ENCODE measurements at regions not wholly inside any gene's neighbourhood (a gene's known extent, or its start where the extent isn't known, plus 50 kb on each side); places are given as distances from the start of the nearest gene placed in this dataset.

GRCh38 chr10:52542906-52543305 lies 228.8 kb downstream of the DKK1 start:
- TF ChIP-seq CTCF (IDR thresholded peaks at IDR 0.05; ENCODE audit: partially characterized antibody, unreplicated experiment): no peak
- H3K36me3 Mint-ChIP-seq (ENCODE audit: unreplicated experiment): no peaks in the 10 kb centered on the region
- H3K4me1 Mint-ChIP-seq (ENCODE audit: low read depth, unreplicated experiment): peaks cover 16% of the 10 kb centered on the region
- peaks cover 2% of the 10 kb centered on the region for H3K27me3 Mint-ChIP-seq (ENCODE audit: unreplicated experiment)
- H3K9me3 Mint-ChIP-seq (ENCODE audit: unreplicated experiment): no peaks in the 10 kb centered on the region
- no peak overlapping the region for H3K4me3 Mint-ChIP-seq (ENCODE audit: unreplicated experiment)
- no peak overlapping the region for H3K27ac Mint-ChIP-seq (ENCODE audit: unreplicated experiment)
- DNase-seq: no peak

GRCh38 chr10:52551046-52551445 lies 221.5 kb downstream of the MBL2 start:
- Mint-ChIP-seq H3K4me1 (ENCODE audit: low read depth, unreplicated experiment) (no peaks in the 10 kb centered on the region), H3K9me3 (ENCODE audit: unreplicated experiment) (no peaks in the 10 kb centered on the region), H3K27me3 (ENCODE audit: unreplicated experiment) (no peaks in the 10 kb centered on the region), H3K27ac (ENCODE audit: unreplicated experiment) (no peak overlapping the region), H3K4me3 (ENCODE audit: unreplicated experiment) (no peak overlapping the region), H3K36me3 (ENCODE audit: unreplicated experiment) (no peaks in the 10 kb centered on the region)
- DNase-seq: no peak
- TF ChIP-seq CTCF (IDR thresholded peaks at IDR 0.05; ENCODE audit: partially characterized antibody, unreplicated experiment): no peak

GRCh38 chr10:52558090-52558489 lies 214.5 kb downstream of the MBL2 start:
- H3K4me3 Mint-ChIP-seq (ENCODE audit: unreplicated experiment): no peak overlapping the region
- no peaks in the 10 kb centered on the region for H3K36me3 Mint-ChIP-seq (ENCODE audit: unreplicated experiment)
- no peak for TF ChIP-seq CTCF (IDR thresholded peaks at IDR 0.05; ENCODE audit: partially characterized antibody, unreplicated experiment)
- peaks cover 2% of the 10 kb centered on the region for H3K27me3 Mint-ChIP-seq (ENCODE audit: unreplicated experiment)
- no peak overlapping the region for H3K27ac Mint-ChIP-seq (ENCODE audit: unreplicated experiment)
- no peaks in the 10 kb centered on the region for H3K4me1 Mint-ChIP-seq (ENCODE audit: low read depth, unreplicated experiment)
- DNase-seq: no peak
- H3K9me3 Mint-ChIP-seq (ENCODE audit: unreplicated experiment): no peaks in the 10 kb centered on the region

GRCh38 chr10:52561322-52561721 lies 211.3 kb downstream of the MBL2 start:
- peaks cover 2% of the 10 kb centered on the region for H3K27me3 Mint-ChIP-seq (ENCODE audit: unreplicated experiment)
- no peaks in the 10 kb centered on the region for H3K4me1 Mint-ChIP-seq (ENCODE audit: low read depth, unreplicated experiment)
- H3K27ac Mint-ChIP-seq (ENCODE audit: unreplicated experiment): no peak overlapping the region
- H3K9me3 Mint-ChIP-seq (ENCODE audit: unreplicated experiment): no peaks in the 10 kb centered on the region
- no peak overlapping the region for H3K4me3 Mint-ChIP-seq (ENCODE audit: unreplicated experiment)
- H3K36me3 Mint-ChIP-seq (ENCODE audit: unreplicated experiment): no peaks in the 10 kb centered on the region
- no peak for DNase-seq
- no peak for TF ChIP-seq CTCF (IDR thresholded peaks at IDR 0.05; ENCODE audit: partially characterized antibody, unreplicated experiment)

- TF ChIP-seq CTCF (IDR thresholded peaks at IDR 0.05; ENCODE audit: partially characterized antibody, unreplicated experiment): no peak
- Mint-ChIP-seq H3K27ac (ENCODE audit: unreplicated experiment) (no peak overlapping the region), H3K36me3 (ENCODE audit: unreplicated experiment) (no peaks in the 10 kb centered on the region), H3K4me1 (ENCODE audit: low read depth, unreplicated experiment) (no peaks in the 10 kb centered on the region), H3K27me3 (ENCODE audit: unreplicated experiment) (peaks cover 2% of the 10 kb centered on the region), H3K4me3 (ENCODE audit: unreplicated experiment) (no peak overlapping the region), H3K9me3 (ENCODE audit: unreplicated experiment) (no peaks in the 10 kb centered on the region)
- no peak for DNase-seq
These were observed 209.2 kb downstream of the MBL2 start for GRCh38 chr10:52563360-52563759.
